ENCODE measurements at regions not wholly inside any gene's neighbourhood (a gene's known extent, or its start where the extent isn't known, plus 50 kb on each side); places are given as distances from the start of the nearest gene placed in this dataset.

DNA sequence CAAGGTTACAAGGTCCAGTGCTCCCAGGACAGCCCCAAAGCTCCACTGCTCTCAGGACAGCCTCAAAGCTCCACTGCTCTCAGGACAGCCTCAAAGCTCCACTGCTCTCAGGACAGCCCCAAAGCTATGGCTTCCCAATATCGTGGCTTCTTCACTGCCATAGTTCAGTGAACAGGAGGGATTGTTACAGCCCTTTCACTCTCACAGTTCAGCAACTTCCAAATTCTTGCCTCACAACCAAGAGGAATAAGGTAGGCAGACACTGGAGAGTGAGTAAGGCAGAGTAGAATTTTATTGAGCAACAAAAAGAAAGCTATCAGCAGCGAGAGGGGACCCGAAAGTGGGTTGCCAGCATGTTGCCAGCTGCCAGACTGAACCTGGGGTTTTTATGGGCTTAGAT, 277.6 kb downstream of the CDH10 start:
- TF ChIP-seq, protein P1, sequence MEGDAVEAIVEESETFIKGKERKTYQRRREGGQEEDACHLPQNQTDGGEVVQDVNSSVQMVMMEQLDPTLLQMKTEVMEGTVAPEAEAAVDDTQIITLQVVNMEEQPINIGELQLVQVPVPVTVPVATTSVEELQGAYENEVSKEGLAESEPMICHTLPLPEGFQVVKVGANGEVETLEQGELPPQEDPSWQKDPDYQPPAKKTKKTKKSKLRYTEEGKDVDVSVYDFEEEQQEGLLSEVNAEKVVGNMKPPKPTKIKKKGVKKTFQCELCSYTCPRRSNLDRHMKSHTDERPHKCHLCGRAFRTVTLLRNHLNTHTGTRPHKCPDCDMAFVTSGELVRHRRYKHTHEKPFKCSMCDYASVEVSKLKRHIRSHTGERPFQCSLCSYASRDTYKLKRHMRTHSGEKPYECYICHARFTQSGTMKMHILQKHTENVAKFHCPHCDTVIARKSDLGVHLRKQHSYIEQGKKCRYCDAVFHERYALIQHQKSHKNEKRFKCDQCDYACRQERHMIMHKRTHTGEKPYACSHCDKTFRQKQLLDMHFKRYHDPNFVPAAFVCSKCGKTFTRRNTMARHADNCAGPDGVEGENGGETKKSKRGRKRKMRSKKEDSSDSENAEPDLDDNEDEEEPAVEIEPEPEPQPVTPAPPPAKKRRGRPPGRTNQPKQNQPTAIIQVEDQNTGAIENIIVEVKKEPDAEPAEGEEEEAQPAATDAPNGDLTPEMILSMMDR (IDR thresholded peaks at IDR 0.05 in 4 of 5, conservative IDR thresholded peaks at IDR 0.05 in 1 of 5), result no peak
- no peak for TF ChIP-seq POLR2A (IDR thresholded peaks at IDR 0.05)
